ENCODE measurements at regions not wholly inside any gene's neighbourhood (a gene's known extent, or its start where the extent isn't known, plus 50 kb on each side); places are given as distances from the start of the nearest gene placed in this dataset.

GRCh38 chr20:52818491-52818890 is 153.7 kb upstream of the TSHZ2 start:
- peak; percentile 18 for DNase-seq

DNA sequence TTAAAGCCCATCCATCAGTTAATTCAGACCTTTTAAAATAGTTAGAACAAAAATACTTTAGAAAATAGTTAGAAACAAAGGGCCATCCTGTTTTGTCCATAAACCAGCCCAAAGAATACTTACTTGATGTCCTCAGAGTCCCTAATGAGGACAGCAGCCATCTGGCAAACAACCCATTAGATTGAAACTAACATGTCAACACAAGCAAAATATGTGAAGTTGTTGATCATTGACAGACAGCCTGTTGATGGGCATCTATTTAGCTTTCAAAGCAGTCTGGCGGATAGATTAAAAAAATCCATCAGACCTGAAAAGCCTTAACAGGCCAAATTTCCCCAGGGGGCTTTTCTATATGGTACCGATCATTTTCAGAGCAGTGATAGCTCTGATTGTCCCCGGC is 154.2 kb upstream of the TSHZ2 start:
- DNase-seq, result no peak

DNA sequence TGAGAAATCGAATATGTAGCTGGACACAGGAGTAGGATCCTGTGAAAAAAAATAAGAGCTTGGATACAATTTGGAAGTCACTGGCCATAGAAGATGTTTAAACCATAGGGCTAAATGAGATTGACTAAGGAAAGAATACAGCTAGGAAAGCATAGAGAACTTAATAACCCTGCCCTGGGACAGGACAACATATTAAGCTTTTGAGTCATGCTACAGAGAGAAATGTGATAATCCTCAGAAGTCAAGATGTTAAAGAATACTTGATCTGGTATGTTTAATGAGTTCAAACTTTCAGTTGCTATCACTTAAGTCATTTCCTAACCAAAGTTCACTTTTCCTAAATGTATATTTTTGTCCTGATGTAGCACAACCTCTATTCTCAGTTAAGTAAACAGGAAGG is 154.6 kb upstream of the TSHZ2 start:
- DNase-seq, result no peak

DNA sequence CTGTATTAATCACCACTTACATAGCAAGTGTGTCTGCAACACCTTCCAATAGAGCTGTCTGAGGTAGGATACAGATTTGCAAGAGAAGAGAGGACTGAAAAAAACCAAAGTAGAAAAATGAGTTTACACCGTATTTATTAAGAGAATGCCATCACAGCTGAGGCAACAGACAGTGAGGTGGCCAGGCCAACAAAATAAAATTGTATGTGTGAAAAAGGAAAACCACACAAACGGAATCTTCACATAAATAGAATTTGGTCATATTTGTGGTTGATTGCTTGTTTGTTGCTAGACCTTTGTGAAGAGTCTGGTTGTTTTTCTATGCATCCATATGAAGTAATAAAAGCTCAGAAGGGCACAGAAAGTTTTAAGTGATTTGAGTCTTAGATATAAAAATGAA is 157.8 kb upstream of the TSHZ2 start:
- DNase-seq, result no peak

- DNase-seq, result no peak
These were observed 159.8 kb upstream of the TSHZ2 start for GRCh38 chr20:52812231-52812847.

GRCh38 chr20:52809003-52809402 is 163.2 kb upstream of the TSHZ2 start:
- no peak for DNase-seq

DNA sequence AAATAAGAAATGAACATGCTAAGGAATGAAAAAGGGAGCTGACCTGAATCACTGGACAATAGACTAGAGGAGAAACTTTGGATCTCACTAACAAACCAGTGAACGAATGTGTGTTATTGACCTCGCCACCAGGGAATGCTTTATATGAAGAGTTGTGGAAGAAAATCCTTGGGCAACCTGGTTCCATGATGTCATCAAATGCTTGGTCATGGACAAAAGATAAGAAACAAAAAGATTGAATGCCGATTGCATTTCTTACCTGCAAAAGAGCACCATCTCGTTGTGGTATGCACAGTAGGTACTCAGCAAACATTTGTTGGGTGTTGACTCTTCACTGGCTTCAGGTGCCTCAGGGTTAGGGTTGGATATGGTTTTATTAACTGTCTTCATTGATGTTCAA is 165.2 kb upstream of the TSHZ2 start:
- no peak for DNase-seq

GRCh38 chr20:52805843-52806242 is 166.3 kb upstream of the TSHZ2 start:
- no peak for DNase-seq

- no peak for DNase-seq
These were observed 166.9 kb upstream of the TSHZ2 start for GRCh38 chr20:52805296-52805571.

- no peak for DNase-seq
These were observed 167.5 kb upstream of the TSHZ2 start for GRCh38 chr20:52804497-52805295.

DNA sequence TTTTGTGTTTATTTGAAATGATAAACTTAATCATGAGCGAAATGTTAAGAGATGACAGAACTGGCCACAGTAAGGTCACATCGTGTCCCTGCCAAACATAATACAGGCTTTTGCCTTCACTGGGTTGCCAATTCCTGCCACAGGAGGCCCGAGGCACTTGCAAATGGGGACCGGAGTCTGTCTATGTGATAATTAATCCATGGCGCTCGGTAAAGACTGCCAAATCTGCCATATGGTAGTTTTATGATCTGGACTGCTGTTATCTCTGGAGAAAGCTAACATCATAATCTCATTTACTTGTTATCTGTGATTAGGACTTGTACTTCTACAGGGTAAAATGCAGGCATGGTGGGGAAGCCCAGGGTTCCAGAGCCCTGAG is 170.5 kb upstream of the TSHZ2 start:
- no peak for DNase-seq

GRCh38 chr20:52800734-52801627 is 171.2 kb upstream of the TSHZ2 start:
- no peak for DNase-seq

- no peak for DNase-seq
These were observed 173.0 kb upstream of the TSHZ2 start for GRCh38 chr20:52799130-52799529.

DNA sequence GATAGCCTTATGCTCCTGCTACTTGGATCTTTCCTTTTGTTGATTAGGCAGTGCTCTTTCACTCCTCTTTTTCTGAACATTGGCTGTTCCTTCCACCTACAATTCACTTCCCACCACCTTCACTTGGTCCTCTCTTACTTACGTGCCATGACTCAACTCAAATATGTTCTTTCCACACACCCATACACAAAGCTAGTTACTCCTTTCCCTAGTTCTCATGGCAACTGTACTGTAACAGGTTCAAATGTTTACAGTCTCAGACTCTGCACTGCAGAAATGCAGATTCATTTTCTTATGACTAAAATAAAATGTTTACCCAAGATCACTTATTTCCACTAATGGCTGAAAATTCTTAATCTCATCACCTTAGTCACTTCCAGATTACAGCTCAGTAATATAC is 174.0 kb upstream of the TSHZ2 start:
- no peak for DNase-seq

DNA sequence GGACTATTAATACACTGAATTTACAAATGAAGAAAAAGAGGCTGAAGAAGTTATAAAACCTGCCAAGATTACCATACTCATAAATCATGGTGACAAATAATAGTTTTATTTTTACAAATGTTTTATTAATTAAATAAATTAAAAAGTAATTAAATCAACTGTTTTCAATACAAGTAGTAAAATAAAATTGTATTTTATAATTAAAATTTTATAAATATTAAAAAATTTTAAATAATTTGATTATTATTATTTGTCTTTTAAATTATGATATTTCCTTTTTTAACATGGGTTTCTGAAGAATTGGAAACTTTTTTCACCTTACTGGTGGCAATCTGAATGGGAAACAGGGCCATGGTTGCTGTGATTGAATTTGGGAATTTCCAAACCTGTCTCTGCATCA is 177.3 kb upstream of the TSHZ2 start:
- DNase-seq, result no peak

DNA sequence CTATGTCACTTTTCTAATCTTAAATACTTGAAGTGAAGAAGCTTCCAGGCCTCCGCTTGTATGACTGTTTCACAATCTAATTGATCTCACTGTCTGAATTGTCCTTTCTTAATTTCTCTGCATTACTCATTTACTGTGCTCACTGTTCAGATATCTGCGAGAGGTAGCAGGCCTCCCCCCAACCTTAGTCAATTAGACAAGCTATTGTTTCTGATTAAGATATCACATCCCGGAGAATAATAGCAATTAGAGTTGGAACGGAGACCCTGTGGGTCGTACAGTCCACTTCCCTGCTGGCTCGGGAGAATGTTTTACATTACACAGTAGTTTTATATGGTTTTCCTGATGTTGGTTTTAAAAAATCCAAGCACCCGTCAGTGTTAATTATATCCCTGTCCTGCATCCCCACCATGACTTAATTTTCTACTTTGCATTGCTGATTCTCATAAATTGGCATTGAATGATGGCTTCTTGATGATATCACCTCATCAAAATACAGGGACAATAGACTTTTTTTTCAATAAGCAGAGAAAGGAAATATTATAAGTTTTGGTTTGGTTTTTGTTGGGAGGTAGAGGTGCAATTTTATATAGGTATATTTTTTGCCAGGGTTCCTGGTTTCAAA is 178.7 kb upstream of the TSHZ2 start:
- DNase-seq, result no peak

DNA sequence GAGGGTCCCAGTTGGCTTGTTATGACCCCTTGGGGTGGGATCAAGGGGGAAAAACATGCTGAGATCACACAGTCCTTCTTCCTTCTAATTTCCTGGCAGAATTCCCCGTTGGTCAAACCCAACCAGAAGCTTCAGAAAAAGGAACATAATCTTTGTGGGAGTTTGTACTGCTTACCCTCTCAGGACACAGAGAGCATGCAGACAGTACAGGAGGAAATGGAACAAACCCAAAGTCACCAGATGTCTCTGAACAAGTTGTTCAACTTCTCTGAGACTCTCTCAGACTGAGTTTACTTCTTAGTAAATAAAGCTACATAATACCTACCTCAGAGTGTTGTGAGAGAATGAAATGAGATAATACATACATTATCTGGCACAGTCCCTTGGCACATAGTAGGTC is 181.1 kb upstream of the TSHZ2 start:
- DNase-seq, result no peak

GRCh38 chr20:52789716-52790115 is 182.4 kb upstream of the TSHZ2 start:
- no peak for DNase-seq

GRCh38 chr20:52787962-52788361 is 184.2 kb upstream of the TSHZ2 start:
- no peak for DNase-seq

DNA sequence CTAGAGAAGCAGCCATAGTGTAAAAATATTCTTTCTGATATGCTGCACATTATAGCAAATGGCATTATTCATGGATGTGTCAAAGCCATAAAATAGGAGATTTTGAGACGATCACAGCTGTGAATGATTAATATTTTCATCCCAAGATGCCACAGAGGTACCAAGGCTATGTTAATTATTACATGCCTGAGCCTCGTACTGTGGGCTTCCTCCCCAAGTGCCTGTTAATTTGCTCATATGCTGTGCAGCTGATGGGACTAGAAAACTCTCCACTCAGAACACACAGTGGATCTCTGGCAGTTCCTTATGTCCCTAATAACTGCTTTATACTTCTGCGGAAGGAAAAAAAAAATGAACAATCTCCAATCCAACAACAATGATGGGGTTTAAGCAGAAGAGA is 184.9 kb upstream of the TSHZ2 start:
- DNase-seq, result no peak

DNA sequence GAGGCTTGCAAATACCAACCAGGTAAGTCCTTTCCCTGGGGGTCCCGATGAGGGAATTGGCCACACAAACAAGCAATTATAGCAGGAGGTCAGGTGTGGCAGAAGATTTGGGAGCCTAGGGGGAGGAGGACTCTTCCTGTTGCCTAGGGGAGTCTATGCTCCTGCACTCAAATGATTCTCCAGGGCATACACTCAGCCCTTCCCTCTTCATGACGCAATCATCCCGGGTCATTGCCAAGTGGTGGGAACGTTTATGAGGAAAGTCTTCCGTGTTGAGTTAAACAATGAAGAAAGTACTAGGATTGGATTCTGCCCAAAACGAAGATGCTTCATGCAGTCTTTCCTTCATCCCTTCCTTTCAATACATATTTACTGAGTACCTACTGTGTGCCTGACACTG is 186.5 kb upstream of the TSHZ2 start:
- no peak for DNase-seq

GRCh38 chr20:52783769-52784168 is 188.4 kb upstream of the TSHZ2 start:
- DNase-seq, result no peak

- DNase-seq, result no peak
These were observed 191.7 kb upstream of the TSHZ2 start for GRCh38 chr20:52780462-52780861.

Data from hindlimb muscle (tissue), 1 donor.